CD4-positive, alpha-beta T cell treated with Interleukin-17A for 1 hour (primary cell): ENCODE measurements at regions not wholly inside any gene's neighbourhood (a gene's known extent, or its start where the extent isn't known, plus 50 kb on each side); places are given as distances from the start of the nearest gene placed in this dataset.

Experiments used
- DNase-seq: peaks from one replicate; pipeline ENCODE4 v3.0.0-alpha.2; 2020

DNA sequence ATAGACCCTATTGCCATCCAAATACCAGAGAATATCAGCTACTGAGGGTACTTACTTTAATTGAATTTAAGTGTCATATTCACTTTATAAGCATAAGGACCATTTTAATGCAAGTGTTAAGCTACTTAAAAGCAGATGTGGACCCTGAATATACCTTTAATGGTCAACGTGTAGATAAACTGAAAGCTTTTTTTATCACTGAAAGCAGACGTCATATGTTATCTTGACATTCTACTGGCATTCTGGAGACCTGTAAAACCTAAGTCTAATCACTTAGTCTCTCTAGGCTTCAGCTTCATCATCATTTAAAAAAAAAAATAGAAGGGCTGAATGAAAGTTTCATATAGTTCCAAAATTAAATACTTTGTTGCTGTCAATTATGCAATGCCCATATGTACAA, 116.5 kb downstream of the ELAPOR2 start:
- DNase-seq: no peak

DNA sequence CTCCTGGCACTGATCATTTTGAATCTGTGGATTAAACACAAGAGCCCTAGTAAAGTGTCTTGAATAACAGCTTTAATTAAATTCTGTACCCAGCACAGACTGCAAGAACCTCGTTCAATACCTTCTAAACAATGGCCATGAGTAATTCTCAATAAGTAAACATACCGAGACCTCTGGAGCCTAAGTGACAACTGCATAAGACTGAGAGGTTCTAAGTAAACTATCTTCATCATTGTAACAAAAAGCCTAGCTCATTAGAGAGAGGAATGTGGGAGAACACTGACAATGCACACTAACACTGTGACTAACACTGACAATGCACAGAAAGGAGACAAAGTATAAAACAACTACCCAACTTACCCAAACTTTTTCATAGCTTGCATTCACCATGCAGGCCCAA, 117.4 kb downstream of the ELAPOR2 start:
- DNase-seq: no peak

GRCh38 chr7:86939197-86939814, 120.1 kb downstream of the ELAPOR2 start:
- DNase-seq: peak; percentile 67

DNA sequence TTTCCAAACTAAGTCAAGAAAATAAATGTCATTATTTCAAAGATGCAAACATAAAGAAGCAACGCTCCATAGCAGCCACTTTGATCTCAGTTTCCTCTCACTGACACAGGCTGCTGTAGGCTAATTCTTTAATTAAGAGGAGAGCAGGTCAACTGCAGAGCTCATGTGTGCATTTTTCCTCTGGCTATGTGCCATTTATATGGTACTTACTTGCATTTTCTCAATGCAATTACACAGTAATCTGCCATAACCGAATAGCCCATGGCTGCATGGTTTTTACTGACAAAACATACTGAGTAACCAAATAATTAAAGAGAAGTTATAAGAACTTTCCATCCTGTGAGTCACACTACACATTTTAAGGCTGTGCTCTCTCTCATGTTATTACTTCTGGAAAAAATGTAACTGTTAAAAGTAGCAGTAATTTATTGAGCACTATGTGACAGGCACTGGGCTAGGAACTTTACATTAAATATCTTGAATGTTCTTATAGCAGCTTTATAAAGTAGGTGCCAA, 122.0 kb downstream of the ELAPOR2 start:
- no peak for DNase-seq

- DNase-seq: no peak
These were observed 126.1 kb downstream of the ELAPOR2 start for GRCh38 chr7:86933295-86933845.

- no peak for DNase-seq
These were observed 127.4 kb downstream of the ELAPOR2 start for GRCh38 chr7:86932038-86932512.

DNA sequence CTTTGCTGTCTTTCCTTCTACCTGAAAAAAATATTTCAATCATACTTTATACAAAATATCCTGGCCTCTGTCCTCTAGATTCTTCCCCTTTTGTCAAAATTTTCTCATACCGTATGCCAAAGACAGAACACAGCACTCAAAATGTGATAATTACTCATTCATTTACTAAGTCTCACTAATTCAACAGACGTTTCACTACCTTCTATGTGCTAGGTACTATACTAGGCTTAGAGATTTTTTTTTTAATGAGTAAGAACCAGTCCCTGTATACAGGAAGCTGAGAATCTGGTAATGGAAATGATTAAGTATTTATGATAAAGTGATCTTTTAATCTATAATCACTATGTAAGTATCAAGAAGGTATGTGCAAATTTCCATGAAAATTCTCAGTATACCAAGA, 128.0 kb downstream of the ELAPOR2 start:
- no peak for DNase-seq

DNA sequence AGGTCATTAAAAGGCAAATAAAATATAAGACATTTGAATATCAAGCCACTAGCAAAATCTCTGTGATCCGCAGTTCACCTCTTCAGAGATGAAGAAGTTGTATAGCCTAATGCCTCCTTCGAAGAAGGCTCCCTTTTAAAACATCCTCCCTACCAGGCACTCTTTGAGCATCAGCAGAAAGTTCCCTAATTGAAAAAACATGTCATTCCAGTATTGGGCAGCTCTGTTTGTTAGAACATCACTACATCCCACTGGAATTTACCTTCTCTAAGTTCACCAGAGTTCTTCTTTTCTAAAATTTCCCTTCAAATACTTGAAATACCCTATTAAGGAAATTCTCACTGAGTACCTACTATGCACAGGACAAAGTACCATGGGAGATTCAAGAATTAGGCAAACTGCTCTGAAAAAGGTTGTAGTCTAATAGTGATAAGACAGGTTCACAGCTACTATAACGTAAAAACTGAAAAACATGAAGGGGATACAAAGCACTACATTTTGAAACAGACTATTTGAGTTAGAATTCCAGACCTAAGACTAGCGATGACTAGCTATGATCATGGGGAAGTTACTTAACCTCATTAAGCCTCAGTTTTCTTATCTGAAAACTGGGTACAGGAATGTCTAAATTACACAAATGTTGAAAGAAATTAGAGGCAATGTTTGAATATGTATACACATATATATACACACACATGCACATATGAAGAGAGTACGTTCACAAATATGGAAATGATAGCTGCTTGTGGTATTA, 128.7 kb downstream of the ELAPOR2 start:
- no peak for DNase-seq

- DNase-seq: no peak
These were observed 130.0 kb downstream of the ELAPOR2 start for GRCh38 chr7:86929293-86930109.

GRCh38 chr7:86928308-86928707, 131.1 kb downstream of the ELAPOR2 start:
- DNase-seq: no peak

DNA sequence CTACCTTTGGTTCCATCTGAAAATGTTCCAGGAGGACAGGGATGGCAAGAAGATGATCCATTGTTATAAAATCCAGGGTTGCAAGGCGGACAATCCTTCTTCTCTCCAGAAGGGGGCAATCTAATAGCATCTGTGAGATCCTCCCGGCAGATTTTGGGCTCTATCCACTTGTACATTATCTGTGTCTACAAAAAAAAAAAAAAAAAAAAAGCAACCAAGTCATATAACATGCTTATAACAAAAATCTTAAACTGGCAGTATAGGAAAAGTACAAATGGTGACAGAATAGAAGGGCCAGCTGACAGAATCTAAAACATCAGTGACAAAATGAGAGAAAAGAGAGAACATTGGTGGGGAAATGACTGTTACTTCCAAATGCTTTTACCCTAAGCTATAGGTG, 132.7 kb downstream of the ELAPOR2 start:
- peak; percentile 56 for DNase-seq

- no peak for DNase-seq
These were observed 134.2 kb downstream of the ELAPOR2 start for GRCh38 chr7:86925221-86925620.

DNA sequence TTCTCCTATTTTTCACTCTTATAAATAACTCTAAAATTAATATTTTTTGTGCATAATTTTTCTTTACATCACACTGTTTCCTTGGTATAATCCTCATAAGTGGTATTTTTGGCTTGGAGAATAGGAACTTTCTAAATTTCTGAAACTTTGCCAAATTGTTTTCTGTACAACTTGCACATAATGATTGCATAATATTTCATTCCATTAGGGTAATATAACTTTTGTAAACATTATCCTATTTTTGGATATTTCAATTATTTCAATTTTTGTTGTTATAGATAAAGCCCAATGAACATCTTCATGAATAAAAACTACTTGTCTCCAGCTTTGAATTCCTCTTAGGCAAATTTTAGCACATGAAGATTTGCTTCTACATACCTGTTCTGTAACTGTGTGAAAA, 135.9 kb downstream of the ELAPOR2 start:
- DNase-seq: no peak

- DNase-seq: no peak
These were observed 139.3 kb downstream of the ELAPOR2 start for GRCh38 chr7:86920154-86920553.

DNA sequence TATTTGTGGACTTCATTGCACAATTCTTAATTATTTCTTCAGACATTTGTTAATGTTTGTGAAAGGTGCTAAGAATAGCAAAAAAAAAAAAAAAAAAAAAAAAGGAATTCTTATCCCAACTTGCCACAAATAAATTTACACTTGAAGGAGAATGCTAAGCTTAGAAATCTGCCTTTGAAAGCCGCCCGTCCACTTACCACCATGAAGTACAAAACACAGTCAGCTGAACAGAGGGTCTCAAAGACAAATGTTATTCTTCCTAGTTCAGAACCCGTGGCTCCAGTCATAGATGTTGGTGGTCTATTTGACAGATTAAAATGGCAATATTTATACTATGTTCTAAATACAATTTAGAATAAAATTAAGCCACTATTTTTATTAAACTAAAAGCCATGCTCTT, 141.2 kb downstream of the ELAPOR2 start:
- no peak for DNase-seq

- DNase-seq: no peak
These were observed 143.1 kb downstream of the ELAPOR2 start for GRCh38 chr7:86916277-86916825.

DNA sequence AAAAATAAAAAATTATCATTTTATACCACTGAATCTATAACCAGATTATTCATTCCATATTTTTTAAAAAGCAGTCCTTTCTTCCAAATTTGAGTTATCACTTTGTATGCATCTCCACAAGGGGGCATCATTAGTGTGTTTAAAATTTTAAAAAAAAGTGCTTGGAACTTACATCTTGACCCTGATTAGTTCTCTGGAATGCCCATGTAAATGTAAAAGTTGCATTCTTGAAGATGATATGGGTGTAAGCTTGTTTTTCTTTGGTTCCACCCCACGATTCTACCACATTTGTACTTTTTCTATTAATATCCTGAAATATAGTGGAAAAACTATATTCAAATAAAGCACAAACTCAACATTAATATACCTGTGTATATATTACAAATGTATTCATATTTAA, 144.9 kb downstream of the ELAPOR2 start:
- DNase-seq: peak; percentile 14
